HCT116 (cell line): ENCODE measurements at regions not wholly inside any gene's neighbourhood (a gene's known extent, or its start where the extent isn't known, plus 50 kb on each side); places are given as distances from the start of the nearest gene placed in this dataset.

Experiments
- EZH2 ChIP-seq: fragments of 200-600 bp; sonication (generic); IDR thresholded peaks from 2 replicates; pipeline ENCODE4 v1.6.1; 2017; ENCODE audit warnings: antibody characterized with exemption, mixed run types
- MAX ChIP-seq: IDR thresholded peaks from 2 replicates; pipeline ENCODE4 v1.6.1; 2012
- POLR2A ChIP-seq: IDR thresholded peaks from 2 replicates; pipeline ENCODE4 v1.7.0; 2011; ENCODE audit warnings: borderline replicate concordance; ENCODE audit not compliant: insufficient read depth, insufficient read length; ENCODE audit errors: extremely low read depth
- POLR2AphosphoS5 ChIP-seq: IDR thresholded peaks from 2 replicates; pipeline ENCODE4 v1.6.1; 2011; ENCODE audit warnings: mild to moderate bottlenecking, low read depth, low read length, moderate library complexity
- RAD21 ChIP-seq: IDR thresholded peaks from 2 replicates; pipeline ENCODE4 v1.6.1; 2012; ENCODE audit warnings: low read depth, mild to moderate bottlenecking
- TCF7L2 ChIP-seq: IDR thresholded peaks from 2 replicates; pipeline ENCODE4 v1.7.0; 2011; ENCODE audit warnings: borderline replicate concordance, inconsistent platforms; ENCODE audit not compliant: insufficient read depth, insufficient read length; ENCODE audit errors: extremely low read depth
- TF ChIP-seq, protein P1 (sequence below), 3 experiments: fragments of 200-600 bp in 1 of 3; sonication (generic) in 1 of 3; IDR thresholded peaks in 2 of 3; conservative IDR thresholded peaks in 1 of 3; 2 replicates each; pipeline ENCODE4 v1.5.1; 2012 to 2017; ENCODE audit warnings: low read depth in 2 of 3, low read length in 2 of 3, antibody characterized with exemption in 1 of 3, borderline replicate concordance in 1 of 3, control low read depth in 1 of 3, mild to moderate bottlenecking in 1 of 3, mixed read lengths in 1 of 3, mixed run types in 1 of 3, moderate library complexity in 1 of 3; ENCODE audit not compliant: insufficient read depth in 1 of 3

- TF ChIP-seq POLR2A: no peak
- TF ChIP-seq, protein P1, sequence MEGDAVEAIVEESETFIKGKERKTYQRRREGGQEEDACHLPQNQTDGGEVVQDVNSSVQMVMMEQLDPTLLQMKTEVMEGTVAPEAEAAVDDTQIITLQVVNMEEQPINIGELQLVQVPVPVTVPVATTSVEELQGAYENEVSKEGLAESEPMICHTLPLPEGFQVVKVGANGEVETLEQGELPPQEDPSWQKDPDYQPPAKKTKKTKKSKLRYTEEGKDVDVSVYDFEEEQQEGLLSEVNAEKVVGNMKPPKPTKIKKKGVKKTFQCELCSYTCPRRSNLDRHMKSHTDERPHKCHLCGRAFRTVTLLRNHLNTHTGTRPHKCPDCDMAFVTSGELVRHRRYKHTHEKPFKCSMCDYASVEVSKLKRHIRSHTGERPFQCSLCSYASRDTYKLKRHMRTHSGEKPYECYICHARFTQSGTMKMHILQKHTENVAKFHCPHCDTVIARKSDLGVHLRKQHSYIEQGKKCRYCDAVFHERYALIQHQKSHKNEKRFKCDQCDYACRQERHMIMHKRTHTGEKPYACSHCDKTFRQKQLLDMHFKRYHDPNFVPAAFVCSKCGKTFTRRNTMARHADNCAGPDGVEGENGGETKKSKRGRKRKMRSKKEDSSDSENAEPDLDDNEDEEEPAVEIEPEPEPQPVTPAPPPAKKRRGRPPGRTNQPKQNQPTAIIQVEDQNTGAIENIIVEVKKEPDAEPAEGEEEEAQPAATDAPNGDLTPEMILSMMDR (IDR thresholded peaks at IDR 0.05 in 2 of 3, conservative IDR thresholded peaks at IDR 0.05 in 1 of 3; ENCODE audit: borderline replicate concordance in 1 of 3, insufficient read depth in 1 of 3, low read depth in 2 of 3, low read length in 2 of 3): no peak
- TF ChIP-seq EZH2: no peak
- TF ChIP-seq POLR2AphosphoS5: no peak
- TF ChIP-seq TCF7L2: no peak
- TF ChIP-seq MAX: no peak
- no peak for TF ChIP-seq RAD21
Measured at GRCh38 chr13:59326717-59327116, 837.0 kb downstream of the DIAPH3 start.
